HL-60 (cell line): ENCODE measurements at regions not wholly inside any gene's neighbourhood (a gene's known extent, or its start where the extent isn't known, plus 50 kb on each side); places are given as distances from the start of the nearest gene placed in this dataset.

ENCODE experiments used
- CTCF ChIP-seq: IDR thresholded peaks from one replicate; pipeline ENCODE4 v1.5.1; 2011; ENCODE audit warnings: low read length, control low read depth, inconsistent platforms; ENCODE audit not compliant: insufficient read depth
- GABPA ChIP-seq: IDR thresholded peaks from 2 replicates; pipeline ENCODE4 v1.6.1; 2012; ENCODE audit warnings: low read depth
- POLR2AphosphoS5 ChIP-seq: IDR thresholded peaks from 2 replicates; pipeline ENCODE4 v1.6.1; 2012; ENCODE audit warnings: low read depth
- REST ChIP-seq: IDR thresholded peaks from 2 replicates; pipeline ENCODE4 v1.6.1; 2012; ENCODE audit warnings: low read depth; ENCODE audit not compliant: insufficient replicate concordance
- SPI1 ChIP-seq: IDR thresholded peaks from 2 replicates; pipeline ENCODE4 v1.6.1; 2012; ENCODE audit warnings: low read depth, mild to moderate bottlenecking, borderline replicate concordance

GRCh38 chr3:70747847-70748246 lies 435.4 kb upstream of the MDFIC2 start:
- TF ChIP-seq CTCF (no peak), POLR2AphosphoS5 (no peak), GABPA (no peak), SPI1 (no peak), REST (no peak)
